GM21825 (cell line): ENCODE measurements at regions not wholly inside any gene's neighbourhood (a gene's known extent, or its start where the extent isn't known, plus 50 kb on each side); places are given as distances from the start of the nearest gene placed in this dataset.
"Not testable (repeated sequence)": the region's sequence is repeated elsewhere in the genome, so short reads cannot be mapped to it uniquely, and the experiment has no call there.

Source experiments
- ATAC-seq: cut with Tn5 transposase; IDR thresholded peaks from one replicate; pipeline ENCODE4 v1.9.1; 2021; ENCODE audit warnings: mild to moderate bottlenecking, moderate library complexity; ENCODE audit not compliant: unreplicated experiment

- ATAC-seq = no peak
Measured at GRCh38 chr15:87681104-87681503, 575.4 kb downstream of the NTRK3 start.

DNA sequence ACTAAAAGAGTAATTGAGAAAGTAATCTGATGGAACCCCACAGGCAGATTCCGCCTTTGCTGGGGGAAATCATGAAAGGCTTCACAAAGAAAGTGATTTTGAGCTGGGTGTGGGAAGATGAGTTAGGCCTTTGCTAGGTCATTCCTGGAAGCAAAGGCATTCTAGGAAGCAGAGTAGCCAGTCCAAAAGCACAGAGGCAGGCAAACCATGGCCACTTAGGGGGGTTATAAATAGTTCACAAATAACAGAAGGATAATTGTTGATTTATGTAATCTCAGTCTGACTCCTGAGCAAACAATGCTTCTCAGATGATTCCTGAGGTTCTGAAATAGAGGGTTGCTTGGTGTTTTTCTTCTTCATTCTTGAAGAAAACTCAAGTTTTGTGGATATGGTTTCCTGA, 576.3 kb downstream of the NTRK3 start:
- ATAC-seq = no peak

GRCh38 chr15:87675271-87675670, 581.3 kb downstream of the NTRK3 start:
- ATAC-seq = no peak

DNA sequence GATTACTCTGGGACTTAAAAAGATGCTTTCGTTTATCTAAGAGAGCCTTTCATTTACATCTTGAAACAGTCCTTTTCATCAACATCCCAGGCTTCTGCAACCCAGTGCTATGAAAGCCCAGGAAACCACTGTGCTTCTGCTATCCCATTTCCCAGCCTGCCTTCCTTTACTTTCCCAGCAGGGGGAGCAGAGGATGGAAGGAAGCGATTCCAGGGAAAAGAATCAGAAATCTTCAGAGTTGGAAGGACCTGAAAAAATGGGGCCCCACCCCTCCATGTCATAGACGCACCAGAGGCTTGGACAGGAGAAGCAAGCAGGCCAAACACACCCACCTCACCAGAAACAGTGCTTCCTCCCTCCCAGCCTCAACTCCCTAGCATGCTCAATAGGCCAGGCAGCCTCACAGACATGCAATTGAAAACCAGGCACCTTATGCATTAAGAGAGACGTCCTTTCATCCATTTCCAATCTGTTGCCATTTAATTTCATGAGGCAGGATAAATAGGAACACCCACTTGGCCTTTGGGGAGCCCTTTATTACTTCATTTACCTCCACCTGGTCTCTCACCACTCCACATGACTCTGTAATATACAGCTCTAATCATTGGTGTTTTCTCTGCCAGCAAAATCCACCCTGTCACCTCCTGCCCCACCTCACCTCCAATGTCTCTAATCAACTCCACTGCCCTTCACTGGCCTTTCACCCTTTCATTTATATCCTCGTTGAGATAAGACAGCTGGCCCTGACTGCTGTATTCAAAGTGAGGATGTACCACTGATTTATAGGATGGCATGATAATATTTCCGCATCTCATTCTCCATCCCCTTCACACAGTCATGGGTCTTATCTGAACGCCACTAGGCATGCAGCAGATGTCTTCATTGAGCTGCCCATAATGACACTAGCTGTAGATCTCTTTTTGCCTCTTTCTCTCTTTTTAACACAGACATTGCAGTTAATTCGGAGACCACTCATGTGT, 583.9 kb downstream of the NTRK3 start:
- no peak for ATAC-seq

- no peak for ATAC-seq
Measured at GRCh38 chr15:87671289-87671688, 585.2 kb downstream of the NTRK3 start.

GRCh38 chr15:87669846-87670245, 586.7 kb downstream of the NTRK3 start:
- no peak for ATAC-seq

DNA sequence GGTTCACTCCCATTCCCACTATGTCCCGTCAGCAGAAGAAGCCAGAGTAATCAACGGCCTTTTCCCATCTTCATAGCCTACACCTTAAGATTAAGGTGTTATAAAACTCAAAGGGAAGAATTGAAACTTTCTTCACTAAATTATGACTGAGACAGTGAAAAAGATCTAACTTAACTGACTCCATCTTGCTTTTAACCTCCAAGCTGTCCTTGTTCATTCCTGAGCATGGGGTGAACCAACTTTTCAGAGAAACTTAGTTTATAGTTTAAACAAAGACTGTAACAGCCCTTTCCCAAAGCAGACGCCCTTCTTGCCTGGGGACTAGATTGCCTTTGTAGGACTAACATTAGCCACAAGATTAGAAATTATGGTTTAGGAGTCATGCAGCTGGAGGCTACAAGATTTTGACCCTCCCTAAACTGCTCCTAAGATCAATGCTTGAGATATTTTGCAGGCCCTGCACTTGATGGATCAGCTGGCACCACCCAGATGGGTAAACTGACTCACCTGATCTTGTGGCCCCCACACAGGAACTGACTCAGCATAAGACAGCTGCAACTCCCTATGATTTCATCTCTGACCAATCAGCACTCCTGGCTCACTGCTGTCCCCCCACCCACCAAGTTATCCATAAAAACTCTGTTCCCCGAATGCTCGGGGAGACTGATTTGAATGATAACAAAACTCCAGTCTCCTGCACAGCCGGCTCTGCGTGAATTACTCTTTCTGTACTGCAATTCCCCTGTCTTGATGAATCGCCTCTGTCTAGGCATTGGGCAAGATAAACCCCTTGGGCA, 587.6 kb downstream of the NTRK3 start:
- not testable (repeated sequence) for ATAC-seq

GRCh38 chr15:87667643-87668042, 588.9 kb downstream of the NTRK3 start:
- no peak for ATAC-seq

DNA sequence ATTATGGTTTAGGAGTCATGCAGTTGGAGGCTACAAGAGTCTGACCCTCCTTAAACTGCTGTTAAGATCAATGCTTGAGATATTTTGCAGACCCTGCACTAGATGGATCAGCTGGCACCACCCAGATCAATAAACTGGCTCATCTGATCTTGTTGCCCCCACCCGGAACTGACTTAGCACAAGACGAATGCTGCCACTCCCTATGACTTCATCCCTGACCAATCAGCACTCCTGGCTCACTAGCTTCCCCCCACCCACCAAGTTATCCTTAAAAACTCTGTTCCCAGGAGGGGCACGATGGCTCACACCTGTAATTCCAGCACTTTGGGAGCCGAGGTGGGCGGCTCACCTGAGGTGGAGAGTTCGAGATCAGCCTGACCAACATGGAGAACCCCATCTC, 594.0 kb downstream of the NTRK3 start:
- ATAC-seq = no peak

- ATAC-seq = no peak
Measured at GRCh38 chr15:87661454-87662355, 594.8 kb downstream of the NTRK3 start.

DNA sequence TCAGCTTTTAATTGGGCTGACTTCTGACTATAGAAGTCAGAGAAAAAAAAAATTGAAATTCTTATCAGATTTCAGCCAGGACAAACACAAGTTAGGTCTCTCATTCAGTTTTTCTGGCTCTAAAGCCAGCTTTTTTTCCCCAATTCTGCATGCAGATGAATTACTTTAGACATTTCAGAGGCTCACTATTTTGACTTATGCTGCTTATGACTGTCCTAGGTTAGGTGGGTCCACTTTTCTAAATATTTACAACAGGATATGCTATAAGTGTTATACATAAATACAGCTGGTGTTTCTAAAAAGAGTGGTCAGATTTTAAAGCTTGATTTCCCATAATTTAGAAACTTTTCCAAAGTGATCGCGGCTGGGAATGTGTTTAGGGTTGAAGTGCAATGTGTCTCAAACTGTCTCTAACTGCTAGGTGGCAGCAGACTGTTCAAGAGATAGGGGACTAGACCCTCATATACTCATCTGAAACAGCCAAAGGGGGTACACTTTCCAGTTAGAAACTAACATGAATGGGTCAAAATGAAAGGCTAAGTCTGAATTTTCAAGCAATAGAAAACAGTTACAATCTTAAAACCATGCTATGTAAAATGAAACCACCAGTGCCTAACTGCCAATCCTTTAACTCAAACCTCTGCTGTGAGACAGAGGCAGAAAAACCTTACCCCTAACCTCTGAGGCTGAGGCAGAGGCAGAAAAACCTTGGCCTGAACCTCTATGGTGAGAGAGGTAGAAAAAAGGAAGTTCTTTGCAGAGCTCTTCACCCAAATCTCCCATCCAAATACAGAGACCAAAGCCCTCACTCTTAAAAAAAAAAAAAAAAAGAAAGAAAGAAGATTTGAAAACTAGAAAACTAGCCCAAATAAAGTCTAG, 596.0 kb downstream of the NTRK3 start:
- ATAC-seq = no peak

DNA sequence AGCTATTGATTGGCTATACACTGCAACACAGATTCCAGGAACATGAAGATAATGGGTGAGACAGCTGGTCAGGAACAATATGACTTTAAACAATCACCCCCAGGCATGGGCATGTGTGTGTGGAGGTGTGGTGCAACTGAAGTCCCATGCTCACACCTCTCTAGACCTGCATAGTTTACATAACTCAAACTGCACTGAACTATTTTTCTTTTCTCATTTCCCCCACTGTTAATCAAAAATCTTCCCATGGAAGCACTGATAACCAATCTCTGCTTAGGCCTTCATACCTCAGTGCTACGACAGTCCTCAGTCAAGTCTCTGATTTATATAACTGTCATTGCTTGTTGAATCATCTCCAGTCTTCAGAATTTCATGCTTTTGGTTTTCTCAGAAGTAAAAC, 600.2 kb downstream of the NTRK3 start:
- no peak for ATAC-seq

DNA sequence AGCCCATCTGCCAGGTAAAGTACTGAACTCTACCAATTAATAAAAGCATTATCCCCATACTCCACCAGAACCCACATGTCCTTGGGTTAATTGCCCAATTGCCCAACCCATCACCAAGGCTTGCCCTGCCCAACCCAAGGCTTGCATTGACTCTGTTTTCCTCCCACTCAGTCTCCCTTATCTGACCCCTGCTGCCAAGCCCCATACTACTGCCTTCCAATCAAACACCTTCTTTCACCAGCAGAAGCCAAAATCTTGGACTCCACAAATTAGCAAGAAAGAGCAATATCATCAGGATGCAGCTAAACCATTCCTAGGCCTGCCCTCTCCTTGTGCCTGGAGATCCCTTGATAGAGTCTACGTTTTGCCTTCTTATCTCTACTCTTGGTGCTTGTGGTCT, 602.9 kb downstream of the NTRK3 start:
- no peak for ATAC-seq

- ATAC-seq = no peak
Measured at GRCh38 chr15:87649175-87649574, 607.4 kb downstream of the NTRK3 start.

- ATAC-seq = no peak
Measured at GRCh38 chr15:87648278-87648677, 608.3 kb downstream of the NTRK3 start.

- no peak for ATAC-seq
Measured at GRCh38 chr15:87645723-87646122, 610.8 kb downstream of the NTRK3 start.

- ATAC-seq = not testable (repeated sequence)
Measured at GRCh38 chr15:87642997-87643396, 613.5 kb downstream of the NTRK3 start.

GRCh38 chr15:87639305-87640011, 617.1 kb downstream of the NTRK3 start:
- no peak for ATAC-seq

GRCh38 chr15:87638554-87639083, 617.9 kb downstream of the NTRK3 start:
- no peak for ATAC-seq
